Ectodermal cell (in vitro differentiated cells): ENCODE measurements at regions not wholly inside any gene's neighbourhood (a gene's known extent, or its start where the extent isn't known, plus 50 kb on each side); places are given as distances from the start of the nearest gene placed in this dataset.
A peak's percentile ranks its signal among the peaks of the same experiment; 100 is the strongest.

ENCODE experiments used
- H3K27ac ChIP-seq: 2 replicates; pipeline ENCODE4 v1.7.0; 2013; ENCODE audit warnings: mild to moderate bottlenecking, low read depth, low read length; ENCODE audit not compliant: insufficient read depth, poor library complexity, severe bottlenecking
- H3K27me3 ChIP-seq: 2 replicates; pipeline ENCODE4 v1.7.0; 2013; ENCODE audit warnings: mild to moderate bottlenecking, low read length; ENCODE audit not compliant: insufficient read depth, control insufficient read depth, poor library complexity, severe bottlenecking
- H3K36me3 ChIP-seq: one replicate; pipeline ENCODE4 v1.7.0; 2013; ENCODE audit warnings: low read length; ENCODE audit not compliant: control insufficient read depth, insufficient read depth
- H3K4me1 ChIP-seq: one replicate; pipeline ENCODE4 v1.7.0; 2013; ENCODE audit warnings: low read length; ENCODE audit not compliant: control insufficient read depth, insufficient read depth
- H3K4me3 ChIP-seq: 2 replicates; pipeline ENCODE4 v1.7.0; 2013; ENCODE audit warnings: low read depth, low read length, control low read depth; ENCODE audit not compliant: insufficient read depth
- H3K9me3 ChIP-seq: 2 replicates; pipeline ENCODE4 v1.7.0; 2013; ENCODE audit warnings: mild to moderate bottlenecking, low read length, moderate library complexity; ENCODE audit not compliant: control insufficient read depth
- WGBS, 2 experiments: methylation state at CpG; one replicate each; pipeline ENCODE4 v1.1.7; 2013; ENCODE audit warnings: missing lambda C conversion rate in 2 of 2; 5-methylcytosine and 5-hydroxymethylcytosine counted together

GRCh38 chr12:24396224-24396623 lies 446.8 kb upstream of the SOX5 start:
- WGBS, 2 experiments: 57 to 61% methylated on average over 11 of the region's 11 CpGs
- Histone ChIP-seq H3K36me3 (peaks cover 6% of the 10 kb centered on the region), H3K9me3 (no peaks in the 10 kb centered on the region), H3K4me3 (no peak overlapping the region), H3K27me3 (no peaks in the 10 kb centered on the region), H3K4me1 (peaks cover 14% of the 10 kb centered on the region), H3K27ac (no peak overlapping the region)

- Histone ChIP-seq H3K27ac (no peak overlapping the region), H3K27me3 (no peaks in the 10 kb centered on the region), H3K9me3 (peaks cover 3% of the 10 kb centered on the region), H3K4me1 (peaks cover 14% of the 10 kb centered on the region), H3K36me3 (peaks cover 11% of the 10 kb centered on the region), H3K4me3 (no peak overlapping the region)
- WGBS, 2 experiments: 83 to 84% methylated on average over 3 of the region's 3 CpGs
These were observed 444.8 kb upstream of the SOX5 start for GRCh38 chr12:24394246-24394645.

GRCh38 chr12:24393071-24393470 lies 443.6 kb upstream of the SOX5 start:
- Histone ChIP-seq H3K4me3 (no peak overlapping the region), H3K4me1 (peaks cover 14% of the 10 kb centered on the region), H3K9me3 (peaks cover 3% of the 10 kb centered on the region), H3K27ac (no peak overlapping the region), H3K36me3 (peaks cover 12% of the 10 kb centered on the region), H3K27me3 (no peaks in the 10 kb centered on the region)
- 89 to 91% methylated on average over 2 of the region's 2 CpGs for WGBS, 2 experiments

- Histone ChIP-seq H3K9me3 (peaks cover 3% of the 10 kb centered on the region), H3K27ac (no peak overlapping the region), H3K4me1 (no peaks in the 10 kb centered on the region), H3K27me3 (no peaks in the 10 kb centered on the region), H3K36me3 (peaks cover 12% of the 10 kb centered on the region), H3K4me3 (no peak overlapping the region)
- 77 to 96% methylated on average over 1 of the region's 1 CpG for WGBS, 2 experiments
These were observed 439.9 kb upstream of the SOX5 start for GRCh38 chr12:24389394-24389793.

- 95 to 99% methylated on average over 2 of the region's 3 CpGs for WGBS, 2 experiments
- H3K27ac ChIP-seq: no peak overlapping the region
These were observed 437.9 kb upstream of the SOX5 start for GRCh38 chr12:24387381-24387780.

GRCh38 chr12:24386836-24387235 lies 437.4 kb upstream of the SOX5 start:
- no peaks in the 10 kb centered on the region for H3K27me3 ChIP-seq
- no peaks in the 10 kb centered on the region for H3K4me1 ChIP-seq
- no peak overlapping the region for H3K4me3 ChIP-seq
- no peak overlapping the region for H3K27ac ChIP-seq
- H3K9me3 ChIP-seq: peaks cover 7% of the 10 kb centered on the region
- H3K36me3 ChIP-seq: peaks cover 7% of the 10 kb centered on the region
- WGBS, 2 experiments: 90 to 92% methylated on average over 1 to 2 of the region's 3 CpGs

More at GRCh38 chr12:24387381-24387780, 437.9 kb upstream of the SOX5 start:
- no peaks in the 10 kb centered on the region for H3K27me3 ChIP-seq
- H3K4me1 ChIP-seq: no peaks in the 10 kb centered on the region
- peaks cover 12% of the 10 kb centered on the region for H3K36me3 ChIP-seq
- H3K4me3 ChIP-seq: no peak overlapping the region
- peaks cover 7% of the 10 kb centered on the region for H3K9me3 ChIP-seq

- Histone ChIP-seq H3K27me3 (no peaks in the 10 kb centered on the region), H3K9me3 (peaks cover 4% of the 10 kb centered on the region), H3K4me1 (peaks cover 35% of the 10 kb centered on the region), H3K36me3 (no peaks in the 10 kb centered on the region), H3K4me3 (no peak overlapping the region), H3K27ac (no peak overlapping the region)
- 94 to 98% methylated on average over 2 to 3 of the region's 3 CpGs for WGBS, 2 experiments
These were observed 432.3 kb upstream of the SOX5 start for GRCh38 chr12:24381790-24382189.

GRCh38 chr12:24379861-24380521 lies 430.5 kb upstream of the SOX5 start:
- Histone ChIP-seq H3K9me3 (peaks cover 4% of the 10 kb centered on the region), H3K4me1 (peaks cover 35% of the 10 kb centered on the region), H3K27ac (peak overlapping the region; percentile 88), H3K4me3 (no peak overlapping the region), H3K36me3 (no peaks in the 10 kb centered on the region), H3K27me3 (no peaks in the 10 kb centered on the region)
- WGBS, 2 experiments: 12 to 29% methylated on average over 4 to 5 of the region's 5 CpGs

GRCh38 chr12:24379433-24379832 lies 430.0 kb upstream of the SOX5 start:
- Histone ChIP-seq H3K9me3 (peaks cover 4% of the 10 kb centered on the region), H3K4me3 (no peak overlapping the region), H3K27ac (peak overlapping the region; percentile 88), H3K27me3 (no peaks in the 10 kb centered on the region), H3K36me3 (no peaks in the 10 kb centered on the region), H3K4me1 (peaks cover 35% of the 10 kb centered on the region)
- 8 to 15% methylated on average over 3 of the region's 3 CpGs for WGBS, 2 experiments

GRCh38 chr12:24378548-24379407 lies 429.3 kb upstream of the SOX5 start:
- peaks cover 4% of the 10 kb centered on the region for H3K9me3 ChIP-seq
- WGBS, 2 experiments: 34 to 36% methylated on average over 10 of the region's 10 CpGs
- H3K4me3 ChIP-seq: no peak overlapping the region
- peaks cover 35% of the 10 kb centered on the region for H3K4me1 ChIP-seq
- no peaks in the 10 kb centered on the region for H3K27me3 ChIP-seq
- H3K27ac ChIP-seq: peak overlapping the region; percentile 88
- no peaks in the 10 kb centered on the region for H3K36me3 ChIP-seq
